Nephron progenitor cell (in vitro differentiated cells): ENCODE measurements at regions not wholly inside any gene's neighbourhood (a gene's known extent, or its start where the extent isn't known, plus 50 kb on each side); places are given as distances from the start of the nearest gene placed in this dataset.

ENCODE experiments used
- DNase-seq: peaks from one replicate; pipeline ENCODE4 v3.0.0; 2021
- H3K27ac Mint-ChIP-seq: 2 replicates; pipeline ENCODE4 v1.8.0; 2021; ENCODE audit warnings: mild to moderate bottlenecking, moderate library complexity, mixed read lengths
- H3K27me3 Mint-ChIP-seq: 2 replicates; pipeline ENCODE4 v1.8.0; 2021; ENCODE audit warnings: mild to moderate bottlenecking, low read depth, mixed read lengths; ENCODE audit not compliant: poor library complexity
- H3K36me3 Mint-ChIP-seq: 2 replicates; pipeline ENCODE4 v1.8.0; 2021; ENCODE audit warnings: low read depth, mixed read lengths
- H3K4me1 Mint-ChIP-seq: 2 replicates; pipeline ENCODE4 v1.8.0; 2021; ENCODE audit warnings: mixed read lengths
- H3K4me3 Mint-ChIP-seq: 2 replicates; pipeline ENCODE4 v1.8.0; 2021; ENCODE audit warnings: mild to moderate bottlenecking, moderate library complexity, mixed read lengths
- H3K9me3 Mint-ChIP-seq: 2 replicates; pipeline ENCODE4 v1.8.0; 2021; ENCODE audit warnings: mild to moderate bottlenecking, moderate library complexity, mixed read lengths
- TF ChIP-seq, protein P1 (sequence below): fragments of 200-600 bp; sonication (generic); IDR thresholded peaks from 2 replicates; pipeline ENCODE4 v1.5.0; 2021; ENCODE audit warnings: antibody characterized with exemption

DNA sequence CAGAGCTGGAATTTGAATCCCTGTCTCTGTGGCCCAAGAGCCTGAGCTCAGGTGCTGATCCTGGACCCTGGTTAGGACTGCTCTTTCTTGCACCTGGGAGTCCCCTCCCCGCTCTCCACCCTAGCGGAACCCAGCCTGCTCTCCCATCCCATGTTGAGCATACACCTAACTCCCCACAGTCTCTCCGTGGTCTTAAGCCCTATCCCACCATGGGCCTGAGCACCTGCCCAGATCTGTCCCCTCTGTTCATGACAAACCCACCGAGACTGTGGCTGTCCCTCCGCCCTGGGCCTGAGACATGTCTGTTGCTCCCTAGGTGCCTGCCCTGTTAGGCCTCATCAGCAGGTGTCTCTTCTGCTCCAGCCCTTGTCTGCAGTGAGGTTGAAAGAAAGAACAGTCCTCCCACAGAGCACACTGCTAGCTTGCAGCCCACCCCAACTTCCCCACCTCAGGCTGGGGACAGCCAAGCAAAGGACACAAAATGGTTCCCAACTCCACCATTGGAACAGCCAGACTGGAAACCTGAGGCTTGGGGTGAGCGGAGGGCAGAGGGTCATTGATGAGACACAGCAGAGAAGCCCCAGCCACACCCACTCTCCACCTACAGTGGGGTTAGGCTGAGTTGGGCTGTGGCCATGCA lies 118.5 kb downstream of the MATN1 start:
- H3K27me3 Mint-ChIP-seq, result peaks cover 26% of the 10 kb centered on the region
- TF ChIP-seq, protein P1, sequence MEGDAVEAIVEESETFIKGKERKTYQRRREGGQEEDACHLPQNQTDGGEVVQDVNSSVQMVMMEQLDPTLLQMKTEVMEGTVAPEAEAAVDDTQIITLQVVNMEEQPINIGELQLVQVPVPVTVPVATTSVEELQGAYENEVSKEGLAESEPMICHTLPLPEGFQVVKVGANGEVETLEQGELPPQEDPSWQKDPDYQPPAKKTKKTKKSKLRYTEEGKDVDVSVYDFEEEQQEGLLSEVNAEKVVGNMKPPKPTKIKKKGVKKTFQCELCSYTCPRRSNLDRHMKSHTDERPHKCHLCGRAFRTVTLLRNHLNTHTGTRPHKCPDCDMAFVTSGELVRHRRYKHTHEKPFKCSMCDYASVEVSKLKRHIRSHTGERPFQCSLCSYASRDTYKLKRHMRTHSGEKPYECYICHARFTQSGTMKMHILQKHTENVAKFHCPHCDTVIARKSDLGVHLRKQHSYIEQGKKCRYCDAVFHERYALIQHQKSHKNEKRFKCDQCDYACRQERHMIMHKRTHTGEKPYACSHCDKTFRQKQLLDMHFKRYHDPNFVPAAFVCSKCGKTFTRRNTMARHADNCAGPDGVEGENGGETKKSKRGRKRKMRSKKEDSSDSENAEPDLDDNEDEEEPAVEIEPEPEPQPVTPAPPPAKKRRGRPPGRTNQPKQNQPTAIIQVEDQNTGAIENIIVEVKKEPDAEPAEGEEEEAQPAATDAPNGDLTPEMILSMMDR, result no peak

DNA sequence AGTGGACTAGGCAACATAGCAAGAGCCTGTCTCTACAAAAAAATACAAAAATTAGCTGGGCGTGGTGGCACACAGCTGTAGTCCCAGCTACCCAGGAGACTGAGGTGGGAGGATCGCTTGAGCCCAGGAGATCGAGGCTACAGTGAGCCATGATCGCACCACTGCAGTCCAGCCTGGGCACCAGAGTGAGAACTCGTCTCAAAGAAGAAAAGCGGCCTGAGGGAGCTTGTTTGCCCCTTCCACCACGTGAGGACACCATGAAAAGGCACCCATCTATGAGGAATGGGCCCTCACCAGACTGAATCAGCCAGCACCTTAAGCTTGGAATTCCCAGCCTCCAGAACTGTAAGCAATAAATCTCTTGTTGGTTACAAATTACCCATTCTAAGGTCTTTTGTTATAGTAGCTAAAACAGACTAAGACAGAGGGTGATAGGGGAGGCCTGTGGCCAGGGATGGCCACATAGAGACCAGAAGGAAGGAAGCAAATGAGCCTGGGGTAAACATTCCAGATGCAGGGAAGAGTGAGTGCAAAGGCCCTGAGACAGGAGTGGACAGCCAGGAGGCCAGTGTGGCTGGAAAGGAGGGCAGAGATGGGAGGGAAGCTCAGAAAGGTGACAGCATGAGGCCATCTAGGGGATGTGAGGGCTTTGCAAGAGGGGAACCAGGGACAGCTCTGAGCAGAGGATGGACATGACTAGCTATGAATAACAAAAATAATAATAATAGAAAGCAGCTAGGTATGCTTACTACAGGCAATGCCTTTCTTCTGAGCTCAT lies 120.1 kb downstream of the MATN1 start:
- no peak overlapping the region for H3K4me3 Mint-ChIP-seq
- peaks cover 47% of the 10 kb centered on the region for H3K4me1 Mint-ChIP-seq
- no peak for DNase-seq
- H3K27ac Mint-ChIP-seq, result no peak overlapping the region
- H3K27me3 Mint-ChIP-seq, result peaks cover 23% of the 10 kb centered on the region
- no peaks in the 10 kb centered on the region for H3K36me3 Mint-ChIP-seq
- H3K9me3 Mint-ChIP-seq, result no peaks in the 10 kb centered on the region
- TF ChIP-seq, protein P1, result no peak

More for the DNA sequence above, 118.5 kb downstream of the MATN1 start:
- DNase-seq, result no peak
- H3K4me3 Mint-ChIP-seq, result no peak overlapping the region
- H3K9me3 Mint-ChIP-seq, result no peaks in the 10 kb centered on the region
- no peaks in the 10 kb centered on the region for H3K36me3 Mint-ChIP-seq
- peaks cover 31% of the 10 kb centered on the region for H3K4me1 Mint-ChIP-seq
- peak overlapping the region; percentile 13 for H3K27ac Mint-ChIP-seq

DNA sequence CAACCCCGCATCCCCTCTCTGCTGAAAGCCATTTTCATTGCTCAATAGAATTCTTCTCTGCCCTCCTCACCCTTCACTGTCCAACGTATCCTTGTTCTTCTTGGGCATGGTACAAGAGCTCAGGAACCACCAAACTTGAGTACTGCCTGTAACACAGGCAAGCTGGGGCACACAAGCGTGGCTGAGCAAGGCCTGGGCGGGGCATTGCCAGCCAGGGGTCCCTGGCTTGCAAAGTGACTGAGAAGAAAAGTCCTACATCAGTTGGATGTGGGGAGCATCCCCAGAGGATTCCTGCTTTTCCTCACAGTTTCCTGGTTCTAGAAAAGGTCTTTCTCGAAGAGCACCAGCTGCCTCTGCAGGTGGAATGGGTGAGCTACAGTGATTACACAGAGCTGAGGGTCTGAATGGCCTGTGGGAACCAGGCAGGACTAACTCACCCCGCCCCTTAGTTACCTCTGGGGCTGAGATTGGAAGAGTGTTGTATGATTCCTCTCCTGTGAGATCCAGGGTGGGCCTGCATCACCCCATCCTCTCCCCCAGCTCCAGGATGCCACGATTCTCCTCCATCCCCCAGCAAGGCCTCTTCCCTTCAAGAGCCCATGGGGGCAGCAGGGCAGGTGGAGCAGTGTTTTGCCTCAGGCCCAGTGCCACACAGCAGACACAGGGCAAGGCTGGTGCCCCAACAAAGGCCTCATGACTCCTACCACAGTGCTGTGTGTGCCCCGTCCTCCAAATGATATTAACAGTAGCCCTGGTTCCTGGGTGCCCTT lies 121.9 kb downstream of the MATN1 start:
- no peak overlapping the region for H3K27ac Mint-ChIP-seq
- no peaks in the 10 kb centered on the region for H3K9me3 Mint-ChIP-seq
- no peak overlapping the region for H3K4me3 Mint-ChIP-seq
- TF ChIP-seq, protein P1, result no peak
- no peaks in the 10 kb centered on the region for H3K36me3 Mint-ChIP-seq
- peaks cover 51% of the 10 kb centered on the region for H3K4me1 Mint-ChIP-seq
- DNase-seq, result no peak
- H3K27me3 Mint-ChIP-seq, result peaks cover 32% of the 10 kb centered on the region

DNA sequence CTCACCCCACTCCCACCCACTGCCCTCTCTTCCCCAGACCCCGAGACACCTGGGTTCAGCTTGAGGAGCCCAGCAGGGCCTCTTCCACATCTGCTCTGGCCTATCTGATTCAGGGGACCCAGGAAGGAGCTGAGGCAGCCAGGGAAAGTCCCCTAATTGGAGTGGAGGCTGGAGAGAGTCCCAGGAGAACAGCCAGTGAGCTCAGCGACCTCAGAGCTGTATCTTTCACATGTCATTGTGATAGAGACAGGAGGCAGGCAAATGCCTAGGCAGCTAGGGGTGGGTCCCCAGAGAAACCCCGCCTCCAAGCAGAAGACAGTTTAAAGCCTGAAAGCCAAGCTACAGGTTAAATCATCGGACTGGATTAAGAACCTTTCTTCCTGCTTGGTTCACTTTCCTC lies 122.7 kb downstream of the MATN1 start:
- H3K27ac Mint-ChIP-seq, result no peak overlapping the region
- H3K9me3 Mint-ChIP-seq, result no peaks in the 10 kb centered on the region
- no peak for DNase-seq
- peak overlapping the region; percentile 40 for H3K4me3 Mint-ChIP-seq
- peaks cover 39% of the 10 kb centered on the region for H3K27me3 Mint-ChIP-seq
- H3K36me3 Mint-ChIP-seq, result no peaks in the 10 kb centered on the region
- H3K4me1 Mint-ChIP-seq, result peaks cover 43% of the 10 kb centered on the region
- TF ChIP-seq, protein P1, result no peak

DNA sequence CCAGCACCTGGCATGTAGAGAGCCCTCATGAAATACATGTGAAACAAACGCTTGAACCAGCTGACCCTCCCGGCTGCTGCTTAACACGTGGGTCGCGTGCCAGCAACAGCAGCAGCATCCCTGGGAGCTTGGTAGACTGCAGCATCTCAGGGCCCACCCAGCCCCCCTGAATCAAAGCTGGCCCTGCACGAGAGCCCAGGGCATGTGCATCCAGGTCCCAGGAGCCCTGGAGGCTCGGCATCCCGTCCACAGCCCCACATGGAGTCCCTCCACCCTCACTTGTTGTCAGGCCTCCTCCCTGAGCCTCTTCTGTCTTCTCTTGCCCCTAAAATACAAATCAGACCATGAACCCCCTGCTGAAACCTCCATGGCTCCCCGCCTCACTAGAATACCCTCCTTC lies 123.1 kb downstream of the MATN1 start:
- no peaks in the 10 kb centered on the region for H3K9me3 Mint-ChIP-seq
- peak overlapping the region; percentile 40 for H3K4me3 Mint-ChIP-seq
- peaks cover 40% of the 10 kb centered on the region for H3K4me1 Mint-ChIP-seq
- peaks cover 43% of the 10 kb centered on the region for H3K27me3 Mint-ChIP-seq
- H3K27ac Mint-ChIP-seq, result no peak overlapping the region
- H3K36me3 Mint-ChIP-seq, result no peaks in the 10 kb centered on the region
- no peak for DNase-seq
- TF ChIP-seq, protein P1, result no peak
